Adrenal gland (tissue), 9 donors: ENCODE measurements at regions not wholly inside any gene's neighbourhood (a gene's known extent, or its start where the extent isn't known, plus 50 kb on each side); places are given as distances from the start of the nearest gene placed in this dataset.

Source experiments
- DNase-seq, 7 donors: peaks; one replicate each; pipeline ENCODE4 v3.0.0-alpha.2; 2019 to 2020
- H3K27ac ChIP-seq, 5 donors: fragments of 200-600 bp; sonication (generic) in 4 of 5; 1 replicate in 3 of 5; 2 replicates in 2 of 5; pipeline versions ENCODE4 v1.5.1 to v1.8.0; 2016 to 2020; ENCODE audit warnings: mild to moderate bottlenecking in 1 of 5
- H3K27me3 ChIP-seq: fragments of 200-600 bp; 2 replicates; pipeline ENCODE4 v1.8.0; 2021
- H3K36me3 ChIP-seq, 2 donors: fragments of 200-600 bp; replicated peaks in 1 of 2; 1 replicate in 1 of 2; 2 replicates in 1 of 2; pipeline versions ENCODE4 v1.5.1 to v1.8.0; 2018 to 2022
- H3K4me1 ChIP-seq, 2 donors: fragments of 200-600 bp; replicated peaks in 1 of 2; 1 replicate in 1 of 2; 2 replicates in 1 of 2; pipeline versions ENCODE4 v1.5.1 to v1.8.0; 2018 to 2021
- H3K4me3 ChIP-seq, 4 donors: fragments of 200-600 bp; sonication (generic) in 3 of 4; one replicate each; pipeline ENCODE4 v1.5.1; 2016 to 2018
- H3K9me3 ChIP-seq, 3 donors: fragments of 200-600 bp; sonication (generic) in 1 of 3; replicated peaks in 1 of 3; 1 replicate in 2 of 3; 2 replicates in 1 of 3; pipeline versions ENCODE4 v1.5.1 to v1.8.0; 2016 to 2021
- POLR2A ChIP-seq, 2 donors: fragments of 450-650 bp; IDR thresholded peaks; one replicate each; pipeline ENCODE4 v1.6.1; 2017; ENCODE audit warnings: antibody characterized with exemption in 2 of 2, mild to moderate bottlenecking in 2 of 2, moderate library complexity in 1 of 2
- WGBS, 4 donors: extraction: QIAGEN DNeasy Blood & Tissue Kit in 2 of 4; methylation state at CpG; one replicate each; pipeline versions ENCODE4 v1.1.5 to v1.1.7; 2013 to 2017; 5-methylcytosine and 5-hydroxymethylcytosine counted together
- intact Hi-C, 2 donors: fragments of 100-400 bp; cut with DNase I; formaldehyde crosslinking; loops; one replicate each; pipeline versions ENCODE4 v1.14.1 to v1.15.0; 2022 to 2023
- TF ChIP-seq, protein P1 (sequence below), 6 experiments: fragments of 450-650 bp in 4 of 6; fragments of 200-600 bp in 2 of 6; sonication (generic) in 1 of 6; IDR thresholded peaks; 1 replicate in 5 of 6; 2 replicates in 1 of 6; pipeline versions ENCODE4 v1.5.1 to v1.8.0; 2016 to 2021; ENCODE audit warnings: antibody characterized with exemption in 6 of 6, mild to moderate bottlenecking in 2 of 6, moderate library complexity in 1 of 6
- donor health status: healthy with polysubstance abuse.
- donor health status: Bipolar disorder and iron deficiency.
- donor health status: DM: yes; HTN: yes; CAD: no.
- donor health status: DM: no; HTN: no; CAD: no.
- donor health status: DM: no; HTN: no; CAD: no.

DNA sequence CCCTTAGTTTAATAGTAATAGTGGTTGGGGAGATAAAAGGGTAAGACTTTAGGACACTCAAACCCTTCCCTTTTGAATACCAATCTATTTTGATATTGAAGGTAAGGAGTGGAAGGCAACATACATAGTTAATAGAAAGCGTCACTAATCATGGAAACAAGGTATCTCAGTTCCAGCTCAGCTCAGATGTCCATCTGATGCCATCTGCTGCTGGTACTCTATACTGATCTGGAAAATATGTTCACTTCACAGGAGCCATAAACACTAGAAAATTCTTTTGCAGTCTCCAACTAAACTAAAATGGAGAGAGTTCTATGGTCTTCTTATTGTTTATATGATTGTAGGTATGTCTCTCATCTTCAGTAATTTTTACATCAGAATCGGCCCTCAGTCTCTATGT is 1777.1 kb downstream of the OTOL1 start:
- no peaks in the 10 kb centered on the region for H3K27me3 ChIP-seq
- no peaks in the 10 kb centered on the region for H3K36me3 ChIP-seq
- DNase-seq: no peak
- H3K4me1 ChIP-seq: no peaks in the 10 kb centered on the region
- H3K27ac ChIP-seq: no peak overlapping the region
- no peaks in the 10 kb centered on the region for H3K9me3 ChIP-seq
- no peak overlapping the region for H3K4me3 ChIP-seq
- WGBS, 4 donors: 57 to 72% (median 67%) methylated on average over 2 of the region's 2 CpGs
- intact Hi-C loops: no loop called here
- TF ChIP-seq, protein P1, sequence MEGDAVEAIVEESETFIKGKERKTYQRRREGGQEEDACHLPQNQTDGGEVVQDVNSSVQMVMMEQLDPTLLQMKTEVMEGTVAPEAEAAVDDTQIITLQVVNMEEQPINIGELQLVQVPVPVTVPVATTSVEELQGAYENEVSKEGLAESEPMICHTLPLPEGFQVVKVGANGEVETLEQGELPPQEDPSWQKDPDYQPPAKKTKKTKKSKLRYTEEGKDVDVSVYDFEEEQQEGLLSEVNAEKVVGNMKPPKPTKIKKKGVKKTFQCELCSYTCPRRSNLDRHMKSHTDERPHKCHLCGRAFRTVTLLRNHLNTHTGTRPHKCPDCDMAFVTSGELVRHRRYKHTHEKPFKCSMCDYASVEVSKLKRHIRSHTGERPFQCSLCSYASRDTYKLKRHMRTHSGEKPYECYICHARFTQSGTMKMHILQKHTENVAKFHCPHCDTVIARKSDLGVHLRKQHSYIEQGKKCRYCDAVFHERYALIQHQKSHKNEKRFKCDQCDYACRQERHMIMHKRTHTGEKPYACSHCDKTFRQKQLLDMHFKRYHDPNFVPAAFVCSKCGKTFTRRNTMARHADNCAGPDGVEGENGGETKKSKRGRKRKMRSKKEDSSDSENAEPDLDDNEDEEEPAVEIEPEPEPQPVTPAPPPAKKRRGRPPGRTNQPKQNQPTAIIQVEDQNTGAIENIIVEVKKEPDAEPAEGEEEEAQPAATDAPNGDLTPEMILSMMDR (IDR thresholded peaks at IDR 0.05): no peak
- no peak for TF ChIP-seq POLR2A (IDR thresholded peaks at IDR 0.05)

DNA sequence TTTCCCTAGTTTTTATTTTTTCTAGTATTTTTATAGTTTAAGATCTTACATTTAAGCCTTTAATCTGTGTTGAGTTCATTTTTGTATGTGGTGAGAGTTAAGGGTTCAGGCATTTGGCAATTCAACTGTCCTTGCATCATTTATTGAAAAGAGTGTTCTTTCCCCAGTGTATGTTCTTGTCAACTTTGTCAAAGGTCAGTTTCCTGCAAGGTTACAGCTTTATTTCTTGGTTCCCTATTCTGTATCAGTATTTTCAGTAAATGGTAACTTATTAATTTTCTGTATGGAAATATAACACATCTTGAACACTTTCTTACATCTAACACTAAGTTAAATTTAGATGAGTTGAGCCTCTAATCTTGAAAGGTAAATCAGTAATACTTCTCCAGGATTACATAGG is 1770.1 kb downstream of the OTOL1 start:
- no peak for DNase-seq
- Histone ChIP-seq H3K4me3 (no peak overlapping the region), H3K36me3 (no peaks in the 10 kb centered on the region), H3K27ac (no peak overlapping the region), H3K4me1 (no peaks in the 10 kb centered on the region), H3K9me3 (no peaks in the 10 kb centered on the region), H3K27me3 (no peaks in the 10 kb centered on the region)
- intact Hi-C loops: no loop called here
- TF ChIP-seq, protein P1 (IDR thresholded peaks at IDR 0.05): no peak
- TF ChIP-seq POLR2A (IDR thresholded peaks at IDR 0.05): no peak

DNA sequence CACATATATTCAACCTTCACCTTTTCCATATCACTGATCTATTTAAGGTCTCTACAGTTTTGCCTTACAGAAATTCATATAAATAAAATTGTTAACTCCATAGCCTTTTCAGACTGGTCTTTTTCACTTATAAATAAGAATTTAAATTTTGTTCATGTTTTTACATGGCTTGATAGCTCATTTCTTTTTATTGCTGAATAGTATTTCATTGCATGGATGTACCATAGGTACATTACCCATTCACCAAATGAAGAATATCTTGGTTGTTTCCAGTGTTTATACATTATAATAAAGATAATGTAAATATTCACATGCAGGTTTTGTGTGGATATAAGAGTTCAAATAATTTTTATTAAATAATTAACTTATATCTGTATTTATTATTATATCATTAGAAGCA is 1765.0 kb downstream of the OTOL1 start:
- H3K4me3 ChIP-seq: no peak overlapping the region
- no peaks in the 10 kb centered on the region for H3K36me3 ChIP-seq
- DNase-seq: no peak
- H3K9me3 ChIP-seq: no peaks in the 10 kb centered on the region
- no peak overlapping the region for H3K27ac ChIP-seq
- intact Hi-C loops: no loop called here
- H3K4me1 ChIP-seq: no peaks in the 10 kb centered on the region
- no peaks in the 10 kb centered on the region for H3K27me3 ChIP-seq
- TF ChIP-seq, protein P1 (IDR thresholded peaks at IDR 0.05): no peak
- no peak for TF ChIP-seq POLR2A (IDR thresholded peaks at IDR 0.05)

DNA sequence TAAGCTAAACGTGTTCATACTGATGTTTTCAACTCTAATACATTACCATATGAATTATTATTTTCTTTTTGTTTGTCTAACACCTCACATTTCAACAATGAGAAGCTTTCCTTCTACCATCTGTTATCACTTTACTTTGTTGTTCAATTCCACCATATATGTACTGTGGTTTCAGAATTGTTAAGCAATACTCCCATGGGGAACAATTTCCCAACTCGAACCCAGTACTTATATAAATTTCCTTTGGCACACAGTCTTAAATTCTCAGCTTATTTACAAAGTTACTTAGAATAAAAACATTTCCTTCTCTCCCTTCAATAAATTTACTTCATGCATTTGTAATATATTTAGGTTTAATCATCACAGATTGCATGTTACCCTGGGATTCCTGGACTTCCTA is 1764.4 kb downstream of the OTOL1 start:
- whole genome bisulfite sequencing, 4 donors: 66 to 74% (median 71%) methylated on average over 2 of the region's 2 CpGs
- intact Hi-C loops: no loop called here
- TF ChIP-seq POLR2A (IDR thresholded peaks at IDR 0.05): no peak
- TF ChIP-seq, protein P1 (IDR thresholded peaks at IDR 0.05): no peak
- Histone ChIP-seq H3K27ac (no peak overlapping the region), H3K9me3 (no peaks in the 10 kb centered on the region), H3K4me1 (no peaks in the 10 kb centered on the region), H3K27me3 (no peaks in the 10 kb centered on the region), H3K36me3 (no peaks in the 10 kb centered on the region), H3K4me3 (no peak overlapping the region)
- no peak for DNase-seq
